ENCODE measurements at regions not wholly inside any gene's neighbourhood (a gene's known extent, or its start where the extent isn't known, plus 50 kb on each side); places are given as distances from the start of the nearest gene placed in this dataset.

DNA sequence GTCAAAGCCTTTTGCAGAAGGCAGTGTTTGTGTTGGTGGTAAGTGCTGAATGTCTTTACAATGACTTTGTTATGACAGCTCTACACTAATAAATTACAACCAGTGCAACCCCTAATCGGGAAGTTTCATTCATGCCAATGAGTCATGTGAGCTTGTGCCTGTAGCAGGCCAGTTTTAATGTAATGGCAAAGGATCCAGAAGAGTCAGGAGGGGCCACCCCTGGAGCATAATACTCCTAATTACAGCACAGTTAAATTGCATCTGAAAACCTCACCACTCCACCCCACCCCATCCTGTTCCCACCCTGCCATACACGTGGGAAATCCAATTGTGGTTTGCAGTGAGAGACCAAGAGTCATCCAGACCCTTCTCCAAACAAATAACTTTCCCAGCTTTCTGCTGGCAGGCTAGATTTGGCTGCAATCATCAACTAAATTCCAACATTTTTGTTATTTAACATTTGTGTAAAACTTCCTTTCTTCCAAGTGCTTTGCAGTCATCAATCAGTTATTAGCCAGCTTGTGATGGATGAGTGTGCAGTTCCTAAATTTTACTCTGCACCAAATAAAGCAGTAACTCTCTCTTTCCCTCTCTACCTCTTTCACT is 277.3 kb upstream of the FAT3 start:
- peak; percentile 61 for DNase-seq

DNA sequence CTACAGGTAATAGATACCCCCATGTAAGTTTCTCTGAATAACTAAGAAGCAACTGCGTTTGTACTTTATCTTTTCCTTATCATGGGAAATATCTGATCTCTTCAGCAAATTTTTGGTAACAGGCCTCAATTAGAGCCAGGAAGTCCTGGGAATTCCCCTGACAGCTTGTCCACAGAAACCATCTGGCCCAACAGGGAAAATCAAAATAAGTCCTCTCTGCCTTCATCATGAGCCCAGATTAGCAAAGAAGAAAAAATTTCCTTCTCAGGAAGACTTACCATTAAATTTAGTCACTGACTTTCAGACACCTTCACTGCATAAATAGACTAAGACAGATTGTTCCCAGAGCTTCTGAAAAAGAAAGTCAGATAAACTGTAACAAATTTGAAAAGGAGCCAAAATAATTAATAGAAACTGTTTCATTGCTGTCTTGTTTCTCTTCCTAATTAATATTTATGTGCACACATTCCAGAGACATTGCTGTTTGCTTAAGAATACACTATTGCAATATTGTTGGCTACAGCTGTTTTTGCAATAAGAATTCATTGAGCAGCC is 278.1 kb upstream of the FAT3 start:
- no peak for DNase-seq

DNA sequence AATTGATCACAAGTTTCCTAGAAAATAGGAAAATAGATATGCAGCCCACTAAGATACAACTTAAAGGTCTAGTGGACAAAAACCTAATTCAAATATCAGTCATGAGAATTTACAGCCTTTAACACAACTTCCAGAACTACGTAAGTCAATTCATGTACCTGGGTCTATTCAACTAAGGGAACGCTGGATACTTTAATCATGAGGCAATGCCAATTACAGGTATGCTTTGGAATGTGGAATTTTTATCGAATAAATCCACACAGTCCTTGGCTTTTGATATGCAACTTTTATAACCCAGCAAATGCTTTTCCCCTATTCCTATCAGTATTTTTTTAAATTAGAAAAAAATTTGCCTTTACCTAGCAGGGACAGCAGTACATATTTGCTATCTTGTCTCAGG is 289.5 kb upstream of the FAT3 start:
- DNase-seq: no peak

DNA sequence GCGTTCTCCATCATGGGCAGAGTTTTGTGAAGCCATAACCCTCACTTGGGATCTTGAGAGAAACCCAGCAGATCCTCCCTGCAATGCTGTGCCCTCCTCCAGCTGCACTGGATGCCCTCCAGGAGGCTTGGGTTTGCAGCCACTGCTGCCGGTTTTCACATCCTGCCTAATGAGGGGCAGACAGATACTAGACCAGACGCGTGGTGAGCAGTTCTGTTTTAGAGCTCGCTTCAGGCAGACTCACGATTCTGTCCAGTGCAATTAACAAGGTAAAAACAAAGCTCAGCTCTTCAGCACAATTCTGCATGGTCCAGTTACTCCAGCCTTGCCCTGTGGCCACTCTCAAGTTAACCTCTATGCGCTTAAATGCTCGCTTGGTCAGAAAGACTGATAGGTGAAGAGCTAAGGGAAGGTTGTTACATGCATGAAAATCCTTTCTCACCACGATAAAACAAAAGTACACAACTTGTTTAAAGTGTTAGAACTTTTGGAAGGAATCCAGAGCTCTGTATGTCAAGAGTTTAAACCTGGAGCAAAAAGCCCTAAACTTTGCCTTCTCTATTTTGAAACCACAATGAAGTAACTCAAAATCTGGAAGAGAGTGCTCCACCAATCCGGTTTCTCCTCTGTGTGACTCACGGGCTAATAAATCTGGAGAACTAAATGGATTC is 292.3 kb upstream of the FAT3 start:
- DNase-seq: peak; percentile 83

DNA sequence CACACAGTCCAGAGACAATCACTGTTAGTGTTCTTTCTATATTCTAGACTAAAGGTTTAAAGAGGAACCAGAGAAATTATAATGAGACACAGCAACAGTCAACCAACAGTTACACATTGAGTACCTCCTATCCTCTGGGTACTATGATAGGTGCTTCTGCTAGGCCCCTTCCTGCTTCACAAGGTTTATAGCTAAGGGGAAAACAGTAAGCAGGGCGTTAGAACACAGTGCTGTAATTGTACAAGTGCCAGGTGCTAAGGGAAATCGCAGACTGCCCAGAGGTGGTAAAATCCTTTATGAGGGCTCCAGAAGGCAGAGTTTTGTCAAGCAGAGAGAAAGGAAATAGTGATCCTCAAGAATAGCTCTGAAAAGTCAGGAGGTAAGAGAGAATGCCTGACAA is 297.2 kb upstream of the FAT3 start:
- no peak for DNase-seq

DNA sequence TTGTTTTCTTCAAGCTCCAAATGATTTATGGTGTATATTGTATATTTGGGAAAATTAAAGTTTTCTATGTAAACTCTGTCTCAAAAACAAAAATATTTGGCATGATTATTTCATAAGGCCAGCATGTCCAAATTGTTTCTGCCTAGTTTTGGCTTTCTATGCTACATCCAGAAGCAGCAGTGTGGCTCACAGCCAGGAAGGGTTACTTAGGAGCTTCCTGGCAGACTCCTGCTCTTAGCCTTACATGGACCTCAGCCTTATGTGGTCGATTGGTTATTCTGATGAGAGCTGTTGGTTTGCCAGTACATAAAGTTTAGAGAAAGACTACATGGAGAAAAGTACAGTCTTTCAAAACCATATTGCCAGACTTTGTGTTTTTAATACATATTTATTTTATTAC is 297.7 kb upstream of the FAT3 start:
- no peak for DNase-seq

DNA sequence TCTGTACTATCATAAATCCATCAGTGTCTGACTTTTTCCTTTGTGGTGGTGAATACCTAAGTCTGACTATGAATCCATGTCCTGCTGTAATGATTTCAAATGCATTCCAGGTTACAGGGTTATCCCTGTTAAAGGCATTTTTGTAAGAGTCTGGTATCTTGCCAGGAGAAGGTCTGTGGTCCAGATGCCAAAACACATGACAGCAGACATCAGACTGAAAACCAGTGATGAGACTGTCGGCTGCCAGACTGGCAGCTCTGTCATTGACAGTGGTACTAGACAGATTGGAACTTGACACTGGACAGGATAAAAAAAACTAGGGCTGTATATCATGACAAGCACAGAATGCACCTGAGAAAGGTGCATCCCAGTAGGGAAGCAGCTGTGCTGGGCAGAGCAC is 301.8 kb upstream of the FAT3 start:
- DNase-seq: no peak

DNA sequence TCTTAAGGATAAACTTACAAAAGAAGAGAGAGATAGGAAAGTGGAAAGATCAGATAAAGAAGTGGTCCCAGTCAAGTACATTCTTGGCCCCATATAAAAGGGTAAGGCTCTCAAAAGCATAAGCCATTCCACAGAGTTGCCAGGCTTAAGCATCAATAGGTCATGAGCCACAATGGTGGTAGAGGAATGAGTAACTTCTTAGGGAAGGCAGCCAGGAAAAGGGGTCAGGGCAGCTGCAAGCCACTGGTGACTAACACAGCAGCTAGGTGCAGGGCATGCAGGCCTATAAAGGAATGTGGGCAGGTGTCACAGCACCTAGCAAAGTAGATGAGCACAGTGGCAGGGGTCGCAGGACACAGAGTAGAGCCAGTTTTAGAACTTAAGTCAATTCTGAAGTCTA is 302.6 kb upstream of the FAT3 start:
- DNase-seq: peak; percentile 72

DNA sequence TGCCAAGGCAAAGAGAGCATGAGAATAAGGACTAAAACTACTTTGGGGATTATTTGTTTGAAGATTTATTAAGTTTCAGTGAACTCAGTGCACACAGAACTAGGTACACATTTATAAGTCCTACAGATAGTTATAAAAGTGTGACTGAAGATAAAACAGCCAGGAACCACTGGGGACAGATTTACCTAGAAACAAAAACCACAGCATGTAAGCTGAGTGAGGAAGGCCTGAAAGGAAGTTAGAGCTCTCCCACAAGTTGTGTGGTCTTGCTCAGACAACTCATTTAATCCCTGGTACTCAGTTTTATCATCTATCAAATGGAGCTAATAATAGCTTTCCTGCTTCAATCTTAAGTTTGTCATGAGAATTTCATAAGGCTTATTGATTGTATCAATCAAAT is 311.2 kb upstream of the FAT3 start:
- DNase-seq: no peak

DNA sequence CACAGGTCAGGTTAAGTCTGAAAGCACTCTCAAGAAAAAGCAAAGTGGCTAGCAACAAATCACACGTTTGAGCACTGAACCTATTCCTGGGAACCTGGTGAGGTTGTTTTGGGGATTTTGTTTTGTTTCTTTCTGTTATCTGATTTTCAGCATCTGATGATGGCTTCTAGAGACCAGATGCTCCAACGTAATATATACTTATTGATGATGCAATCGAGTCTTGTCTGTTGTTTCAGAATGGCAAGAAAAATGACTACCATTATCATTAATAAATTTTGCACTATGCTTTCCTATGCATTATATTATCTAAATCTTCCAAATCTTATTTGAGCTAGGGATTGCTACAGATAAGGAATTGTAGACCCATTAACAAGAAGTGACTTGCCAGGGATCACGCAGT is 312.3 kb upstream of the FAT3 start:
- no peak for DNase-seq

DNA sequence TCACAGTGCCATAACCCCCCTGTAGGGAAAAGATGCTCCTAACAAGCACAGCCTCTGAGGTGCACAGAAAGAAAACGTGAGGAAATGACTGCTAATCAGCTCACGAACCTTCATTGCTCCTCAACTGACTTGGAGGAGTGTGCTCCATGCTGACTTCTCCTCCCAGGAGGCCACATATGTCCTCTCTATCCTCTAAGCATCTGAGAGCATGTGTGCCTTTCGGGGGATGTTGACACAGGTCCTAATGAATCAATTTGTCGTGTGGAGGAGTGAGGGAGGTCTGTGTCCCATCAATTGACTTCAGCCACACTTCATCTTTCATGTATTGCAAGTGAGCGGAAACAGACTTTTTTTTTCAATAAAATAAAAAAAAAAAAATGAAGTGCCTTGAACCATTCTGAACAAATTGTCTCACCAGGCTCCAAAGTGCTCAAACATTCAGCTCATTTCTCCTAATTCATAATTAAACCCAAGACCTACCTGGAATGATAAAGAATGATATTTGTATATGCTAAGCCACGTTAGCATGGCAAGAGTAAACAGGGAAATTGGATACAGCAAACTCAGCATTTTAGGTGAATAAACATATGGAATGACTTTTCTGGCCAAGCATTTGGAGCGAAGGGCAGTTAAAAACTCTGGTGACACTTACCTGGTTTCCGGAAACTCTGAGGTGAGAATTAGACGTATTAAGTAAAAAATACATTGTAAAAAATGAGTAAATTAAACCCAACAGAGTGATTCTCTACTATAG is 317.6 kb upstream of the FAT3 start:
- DNase-seq: no peak

DNA sequence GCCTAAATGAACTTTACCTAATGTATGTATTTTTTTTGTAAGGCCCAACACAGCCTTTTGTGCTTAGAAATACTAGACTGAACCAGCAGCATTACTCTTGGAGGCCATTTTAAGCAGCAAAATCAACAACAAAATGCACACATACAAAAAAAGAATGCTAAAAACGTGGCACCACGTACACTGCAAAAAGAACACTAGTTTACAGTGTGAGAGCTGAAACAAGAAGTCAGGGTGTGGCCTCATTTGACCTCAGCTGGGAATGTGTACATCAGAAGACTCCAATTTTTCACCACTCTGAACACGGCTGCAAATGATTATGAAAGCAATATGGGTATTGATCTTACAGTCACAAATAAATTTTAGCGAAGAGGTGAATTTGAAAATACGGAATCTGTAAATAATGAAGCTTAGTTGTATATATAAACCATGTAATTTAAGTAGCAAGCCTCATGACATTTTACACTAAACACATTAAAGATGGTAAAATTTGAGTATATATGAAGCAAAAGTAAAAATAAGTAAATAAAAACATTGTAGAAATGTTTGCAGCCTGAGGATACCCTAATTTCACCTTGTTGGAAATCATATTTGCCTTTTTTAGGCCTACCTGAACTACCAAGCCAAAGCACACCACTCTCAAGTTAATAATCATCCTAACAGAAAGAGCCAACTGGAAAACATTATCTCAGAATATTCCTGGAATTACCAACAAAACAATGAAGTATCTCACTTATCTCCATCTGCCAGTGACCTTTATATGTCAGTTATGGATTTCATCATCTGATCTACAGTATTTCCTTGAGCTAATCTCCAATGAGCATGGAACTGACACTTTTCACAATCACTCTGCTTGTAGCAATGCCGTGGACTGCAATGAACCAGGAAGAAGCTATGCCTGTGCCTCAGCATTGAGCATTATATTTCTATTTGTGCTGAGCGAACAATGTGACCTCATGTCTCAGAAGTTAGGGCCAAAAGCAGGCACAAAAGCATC is 319.5 kb upstream of the FAT3 start:
- no peak for DNase-seq

DNA sequence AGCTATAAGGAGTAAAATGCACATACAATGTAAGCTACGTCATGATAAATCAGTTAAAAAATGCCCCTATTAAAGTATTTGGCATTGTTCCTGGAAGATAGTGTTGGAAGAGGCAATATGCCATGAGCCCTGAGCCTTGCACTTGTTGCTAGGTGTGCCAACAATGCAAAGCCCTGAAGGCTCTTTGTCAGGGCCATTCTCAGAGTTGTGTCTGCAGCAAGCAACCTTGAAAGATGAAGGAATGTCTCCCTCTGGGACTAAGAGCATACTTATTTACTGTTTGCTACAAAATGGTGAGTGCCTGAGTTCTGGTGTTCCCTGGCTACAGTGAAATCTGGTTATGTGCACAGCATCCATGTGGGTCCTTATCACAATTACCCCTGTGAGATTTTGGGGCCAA is 322.3 kb upstream of the FAT3 start:
- DNase-seq: no peak

DNA sequence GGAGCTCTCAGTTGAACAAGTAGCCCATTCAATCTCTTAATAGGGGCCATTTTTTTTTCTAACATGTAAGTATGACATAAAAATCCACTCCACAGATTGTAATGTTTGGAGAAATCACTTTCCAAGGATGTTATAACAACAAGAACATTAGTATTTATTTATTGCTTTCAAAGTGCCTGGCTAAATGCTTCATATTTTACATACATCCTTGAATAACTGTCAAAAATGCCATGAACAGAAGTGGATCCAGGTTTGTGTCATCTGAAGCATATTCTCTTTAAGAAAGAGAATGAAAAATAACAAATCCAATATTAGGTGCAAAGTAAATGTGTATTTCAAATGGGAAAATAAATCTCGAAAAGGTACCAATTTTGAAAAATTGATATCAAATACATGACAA is 344.0 kb upstream of the FAT3 start:
- no peak for DNase-seq

DNA sequence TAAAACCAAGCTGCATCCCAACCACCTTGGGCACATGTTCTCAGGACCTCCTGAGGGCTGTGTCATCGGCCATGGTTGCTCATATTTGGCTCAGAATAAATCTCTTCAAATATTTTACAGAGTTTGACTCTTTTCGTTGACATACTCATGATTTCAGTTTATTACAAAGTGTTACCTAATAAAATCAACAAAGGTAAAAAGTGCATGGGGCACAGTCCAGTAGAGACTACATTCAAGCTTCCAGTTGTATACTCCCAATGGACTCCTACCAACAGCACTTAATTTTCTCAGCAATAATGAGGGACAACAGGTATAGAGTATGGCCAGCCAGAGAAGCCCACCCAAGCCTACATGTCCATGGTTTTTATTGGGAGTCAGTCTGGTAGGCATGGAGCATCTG is 347.9 kb upstream of the FAT3 start:
- DNase-seq: no peak

DNA sequence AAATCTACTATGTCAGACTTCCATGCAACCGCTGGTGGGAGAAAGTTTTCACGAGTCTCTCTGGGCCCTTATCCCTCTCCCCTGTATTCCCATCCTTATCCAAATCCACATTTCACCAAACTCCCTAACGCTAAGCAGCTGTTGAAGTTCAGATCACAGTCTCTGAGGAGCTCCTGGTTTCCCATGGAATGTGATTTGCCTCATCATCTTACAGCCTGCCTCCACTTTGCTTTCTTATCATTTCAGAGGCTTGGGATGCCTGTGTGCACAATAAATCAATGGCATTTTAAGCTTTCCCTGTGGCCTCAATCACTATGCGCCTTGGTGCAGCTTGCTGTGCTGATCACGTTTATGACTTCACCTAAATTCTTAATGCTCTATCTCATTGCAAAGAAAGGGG is 352.4 kb upstream of the FAT3 start:
- DNase-seq: no peak

DNA sequence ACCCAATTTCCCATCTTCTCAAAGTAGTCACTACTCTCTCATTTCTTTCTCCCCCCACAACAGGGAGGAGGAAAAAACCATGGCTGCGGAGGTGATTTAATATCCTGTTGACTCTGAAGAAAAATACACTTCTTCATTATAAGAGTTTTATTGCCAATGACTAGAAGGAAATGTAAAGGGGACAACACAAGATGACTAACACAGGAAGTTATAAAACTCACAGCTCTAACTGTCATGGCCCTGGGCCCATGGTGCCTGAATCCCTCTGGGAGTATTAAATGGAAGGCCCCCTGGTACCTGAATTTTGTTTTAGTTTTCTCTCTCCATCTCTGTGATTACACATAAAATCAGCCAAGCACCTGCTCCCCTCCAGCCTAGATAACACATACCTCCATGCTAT is 352.8 kb upstream of the FAT3 start:
- no peak for DNase-seq

DNA sequence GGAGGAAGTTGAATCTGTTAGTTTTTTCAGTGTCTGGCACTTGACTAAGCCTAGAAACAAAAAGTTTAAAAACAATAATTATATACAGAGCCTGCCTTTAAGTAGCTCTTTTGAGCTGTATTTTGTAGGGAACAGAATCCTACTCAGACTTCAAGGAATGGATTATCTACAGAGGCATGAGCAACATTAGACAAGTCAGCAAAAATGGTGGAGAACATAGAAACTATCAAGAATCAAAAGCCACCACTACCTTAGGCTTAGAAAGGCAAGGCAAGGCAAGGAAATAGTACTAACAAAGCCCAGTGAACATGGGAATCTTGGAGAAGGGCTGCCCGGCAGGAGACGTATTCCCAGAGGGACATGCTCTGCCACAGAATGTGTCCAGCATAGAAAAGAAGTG is 353.6 kb upstream of the FAT3 start:
- no peak for DNase-seq

DNA sequence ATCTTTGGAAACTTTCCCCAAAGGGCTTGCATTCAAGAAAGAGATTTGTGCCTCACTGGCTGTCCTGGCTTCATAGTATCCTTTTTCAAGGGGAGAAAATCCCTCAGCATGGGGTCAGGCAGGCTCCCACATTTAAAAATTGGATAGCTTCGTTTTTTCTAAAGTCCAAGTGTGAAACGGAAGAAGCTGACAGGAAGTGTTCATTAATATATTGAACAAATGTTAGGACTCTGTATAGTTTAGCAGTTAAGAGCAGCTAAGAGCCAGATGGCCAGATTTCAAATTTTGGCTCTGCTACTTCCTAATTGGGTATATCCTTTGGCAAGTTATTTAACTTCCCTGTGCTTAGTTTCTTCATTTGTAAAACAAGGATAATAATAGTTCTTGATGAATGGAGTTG is 354.9 kb upstream of the FAT3 start:
- DNase-seq: no peak

DNA sequence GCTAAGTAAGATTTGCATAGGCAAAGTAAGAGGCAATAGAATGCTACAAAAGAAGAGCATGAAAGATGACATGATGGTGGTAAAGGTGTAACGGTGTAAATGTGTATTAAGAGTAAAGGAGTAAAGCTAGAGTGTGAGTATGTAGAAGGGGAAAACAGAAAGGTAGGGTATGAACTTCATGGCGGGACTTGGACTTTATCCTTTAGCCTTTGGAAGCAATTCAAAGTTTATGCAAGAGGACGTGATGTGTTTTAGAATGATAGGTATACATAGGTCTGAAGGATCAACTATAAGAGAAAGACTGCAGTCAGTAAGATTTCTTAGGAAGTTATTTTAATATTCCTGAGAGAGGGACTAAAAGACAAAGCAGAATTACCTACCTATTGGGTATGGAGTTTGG is 358.0 kb upstream of the FAT3 start:
- DNase-seq: no peak

DNA sequence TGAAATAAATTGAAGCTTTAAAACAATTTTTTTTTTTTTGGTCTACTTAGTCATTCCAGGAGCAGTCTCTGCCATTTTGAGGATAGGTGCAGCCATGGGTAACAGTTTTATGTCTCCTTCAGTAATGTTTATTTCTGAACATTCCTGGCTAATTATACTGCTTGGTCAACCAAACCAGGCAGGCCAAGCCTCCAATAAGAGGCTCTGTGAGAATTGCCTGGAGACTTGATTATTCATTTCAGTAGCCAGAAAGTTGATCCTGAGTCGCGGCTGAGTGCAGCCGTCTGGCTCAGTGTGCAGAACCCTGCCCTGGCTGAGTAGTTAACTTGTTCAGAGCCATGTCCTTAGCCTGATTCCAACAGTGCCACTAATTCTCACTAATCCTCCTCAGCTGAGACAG is 364.0 kb upstream of the FAT3 start:
- peak; percentile 85 for DNase-seq

DNA sequence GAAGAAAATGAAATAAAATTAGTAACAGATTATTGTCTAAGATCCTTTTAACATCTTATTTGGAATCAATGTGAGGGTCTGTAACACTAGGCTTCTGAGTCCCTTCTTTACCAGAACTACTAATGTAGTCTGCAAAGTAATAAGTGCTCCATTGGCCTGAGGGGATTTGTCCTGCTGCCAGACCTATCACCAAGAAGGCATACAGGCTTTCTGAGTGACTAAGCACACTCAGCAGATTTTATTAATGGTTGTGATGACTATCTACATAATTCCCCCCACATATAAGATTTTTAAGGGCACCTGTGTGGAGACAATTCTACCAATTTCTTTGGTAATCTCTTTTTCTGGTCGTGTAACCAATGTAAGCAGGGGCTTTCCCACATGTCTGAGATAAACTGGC is 365.0 kb upstream of the FAT3 start:
- DNase-seq: peak; percentile 13

DNA sequence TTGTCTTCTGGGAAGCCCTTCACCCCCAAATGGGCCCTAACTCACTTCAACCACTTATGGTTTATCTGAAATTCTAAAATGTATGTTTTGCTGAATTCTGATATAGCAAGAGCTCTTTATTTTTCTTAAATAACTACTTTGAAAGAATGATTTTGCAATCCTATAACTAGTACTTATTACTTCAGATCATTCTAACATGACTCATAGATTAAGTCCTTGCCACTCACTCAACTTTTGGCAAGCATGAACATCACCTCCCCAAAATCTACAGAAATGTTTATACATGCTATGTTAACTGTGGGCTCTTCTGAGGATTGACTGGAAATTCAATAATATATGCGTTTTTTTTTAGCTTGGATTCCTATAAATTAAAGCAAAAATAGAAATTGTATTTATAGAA is 367.4 kb upstream of the FAT3 start:
- no peak for DNase-seq

Measured in kidney glomerular epithelial cell (primary cell).